ENCODE measurements at regions not wholly inside any gene's neighbourhood (a gene's known extent, or its start where the extent isn't known, plus 50 kb on each side); places are given as distances from the start of the nearest gene placed in this dataset.

DNA sequence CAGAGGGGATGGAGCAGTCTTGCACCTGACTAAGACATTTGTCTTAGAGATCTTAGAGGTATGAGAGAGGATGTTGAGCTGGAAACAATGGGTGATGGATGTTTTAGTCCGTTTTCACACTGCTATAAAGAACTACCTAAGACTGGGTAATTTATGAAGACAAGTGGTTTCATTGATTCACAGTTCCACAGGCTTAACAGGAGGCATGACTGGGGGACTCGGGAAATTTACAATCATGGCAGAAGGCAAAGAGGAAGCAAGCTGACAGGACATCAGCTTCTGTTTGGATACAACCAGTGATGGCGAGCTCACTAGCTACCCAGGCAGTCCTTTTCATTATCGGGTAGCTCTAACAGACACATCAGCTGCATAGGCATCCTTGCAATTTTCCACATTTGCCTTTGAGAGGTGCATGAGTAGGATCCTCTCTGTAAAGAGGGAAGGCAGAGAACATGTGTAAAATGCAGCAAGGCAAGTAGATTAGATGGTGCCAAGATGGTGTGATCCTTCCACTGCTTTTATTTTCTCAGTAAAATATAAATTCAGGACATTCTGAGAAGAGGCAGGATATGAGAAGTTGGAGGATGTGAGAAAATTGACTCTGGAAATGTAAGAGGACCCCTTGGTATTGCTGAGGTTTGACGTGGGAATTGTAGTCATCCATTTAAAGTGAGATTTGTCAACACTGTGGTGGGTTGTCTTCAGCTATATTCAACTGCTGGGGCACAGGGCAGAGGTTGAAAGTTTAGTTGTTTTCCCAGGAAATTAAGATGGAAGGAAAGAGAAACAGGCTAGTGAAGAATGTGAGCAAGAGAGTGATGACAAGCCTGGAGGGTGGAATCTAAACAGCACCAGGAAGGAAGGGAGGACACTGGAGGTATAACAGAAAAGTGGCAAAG is 1140.0 kb upstream of the AUTS2 start:
- no peak for DNase-seq (ENCODE audit: low read depth, low spot score)
- no peak overlapping the region for H3K27ac ChIP-seq

DNA sequence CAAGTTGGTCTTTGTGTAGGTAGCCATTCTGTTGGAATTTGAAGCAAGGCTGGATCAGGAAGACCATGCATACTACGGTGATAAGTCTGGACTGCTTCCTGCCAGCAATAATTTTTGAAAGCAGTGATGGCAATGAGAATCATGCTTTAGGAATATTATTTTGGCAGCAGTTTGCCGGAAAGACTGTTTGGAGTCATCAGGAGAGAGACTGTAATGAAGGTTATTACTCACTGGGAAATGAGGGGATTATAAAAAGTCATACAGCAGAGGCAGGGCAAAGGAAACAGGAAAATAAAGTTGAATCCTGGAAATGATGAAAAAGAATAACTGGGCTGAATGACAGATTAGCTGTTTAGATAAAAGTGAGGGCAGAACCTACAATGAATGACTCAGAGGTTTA is 1136.8 kb upstream of the AUTS2 start:
- DNase-seq (ENCODE audit: low read depth, low spot score): no peak
- H3K27ac ChIP-seq: no peak overlapping the region

DNA sequence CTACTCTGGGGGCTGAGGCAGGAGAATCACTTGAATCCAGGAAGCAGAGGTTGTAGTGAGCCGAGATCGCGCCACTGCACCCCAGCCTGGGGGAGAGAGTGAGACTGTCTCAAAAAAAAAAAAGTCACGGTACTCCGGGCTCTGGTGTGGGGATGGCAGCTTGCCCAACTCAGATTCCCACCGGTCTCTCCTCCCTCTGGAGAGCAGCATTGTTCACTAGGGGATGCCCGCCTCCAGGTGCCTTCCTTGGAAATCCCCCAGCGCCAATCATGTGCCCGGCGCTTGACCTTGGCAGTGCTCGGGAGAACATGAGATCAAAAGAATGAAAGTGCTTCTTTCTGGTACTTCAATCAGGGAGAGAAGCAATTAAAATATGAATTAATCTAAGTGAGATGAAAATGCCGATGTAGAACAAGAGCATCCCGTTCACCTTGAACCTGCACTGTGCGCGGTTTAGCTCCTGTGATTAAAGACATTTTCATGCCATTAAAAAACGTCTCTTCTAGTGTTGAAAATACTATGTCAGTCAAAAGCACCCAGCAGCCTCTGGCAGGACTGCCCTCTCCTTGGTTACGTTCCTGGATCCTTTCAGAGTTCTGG is 1127.3 kb upstream of the AUTS2 start:
- no peak for DNase-seq (ENCODE audit: low read depth, low spot score)

DNA sequence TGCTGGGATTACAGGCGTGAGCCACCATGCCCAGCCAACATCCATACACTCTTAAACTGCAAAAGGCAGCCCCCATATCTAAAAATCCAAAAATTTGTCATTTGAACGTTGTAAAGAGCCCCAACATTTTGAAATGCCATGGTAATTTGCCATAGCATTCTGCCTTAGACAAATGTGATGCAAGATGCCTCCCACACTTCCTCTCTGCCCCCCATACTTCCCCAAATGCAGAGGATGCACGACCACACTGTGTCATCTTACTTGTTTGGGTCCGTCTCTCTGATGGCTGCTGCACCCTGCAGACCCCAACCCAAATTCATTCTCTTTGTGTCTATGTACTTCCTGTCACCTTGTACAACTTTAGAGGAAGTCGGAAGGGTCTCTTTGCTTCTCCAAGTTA is 1125.6 kb upstream of the AUTS2 start:
- no peak for DNase-seq (ENCODE audit: low read depth, low spot score)
- no peak overlapping the region for H3K27ac ChIP-seq

More for the DNA sequence above, 1127.3 kb upstream of the AUTS2 start:
- no peak overlapping the region for H3K27ac ChIP-seq

DNA sequence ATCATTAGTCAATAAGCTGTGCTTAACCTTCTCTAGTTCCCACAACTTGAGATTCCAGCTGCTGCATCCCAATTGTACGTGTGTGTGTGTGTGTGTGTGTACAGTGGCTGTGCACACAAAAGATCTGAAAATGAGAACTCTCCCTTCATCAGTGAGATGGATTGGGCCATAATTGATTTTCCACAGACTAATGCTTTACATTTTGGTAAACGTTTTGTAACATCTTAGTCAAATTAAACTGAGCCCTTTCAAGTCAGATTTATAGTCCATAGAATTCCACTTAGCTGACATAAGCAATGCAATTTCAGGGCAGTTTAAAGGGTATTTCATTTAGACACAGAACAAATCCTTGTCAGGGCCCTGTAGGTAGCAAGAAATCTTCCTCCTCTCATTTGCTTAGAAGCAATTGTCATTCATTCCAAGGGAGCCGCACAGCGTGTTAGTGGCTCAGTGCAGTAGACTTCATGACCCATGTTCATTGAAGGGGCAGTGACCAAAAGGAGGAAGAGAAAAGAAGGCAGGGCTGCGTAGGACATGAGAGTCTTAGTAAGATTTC is 1123.5 kb upstream of the AUTS2 start:
- no peak for DNase-seq (ENCODE audit: low read depth, low spot score)
- no peak overlapping the region for H3K27ac ChIP-seq

DNA sequence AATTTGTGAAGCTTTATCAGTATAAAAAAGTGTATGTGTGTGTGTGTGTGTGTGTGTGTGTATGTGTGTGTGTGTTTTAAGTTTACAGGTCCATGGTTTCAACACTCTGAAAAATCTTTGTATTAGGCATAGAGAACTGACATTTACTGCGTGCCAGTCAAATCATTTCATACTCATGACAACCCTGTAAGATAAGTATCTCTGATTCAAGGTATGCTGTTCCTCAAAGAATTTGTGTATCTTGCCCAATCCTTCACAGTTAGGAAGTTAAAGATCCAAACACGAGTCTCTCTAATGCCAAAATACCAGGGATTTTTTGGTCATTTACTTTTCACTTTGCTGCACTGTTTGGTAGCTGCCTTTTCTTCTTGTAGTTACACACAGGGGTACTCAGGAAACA is 1121.3 kb upstream of the AUTS2 start:
- H3K27ac ChIP-seq: no peak overlapping the region
- no peak for DNase-seq (ENCODE audit: low read depth, low spot score)

DNA sequence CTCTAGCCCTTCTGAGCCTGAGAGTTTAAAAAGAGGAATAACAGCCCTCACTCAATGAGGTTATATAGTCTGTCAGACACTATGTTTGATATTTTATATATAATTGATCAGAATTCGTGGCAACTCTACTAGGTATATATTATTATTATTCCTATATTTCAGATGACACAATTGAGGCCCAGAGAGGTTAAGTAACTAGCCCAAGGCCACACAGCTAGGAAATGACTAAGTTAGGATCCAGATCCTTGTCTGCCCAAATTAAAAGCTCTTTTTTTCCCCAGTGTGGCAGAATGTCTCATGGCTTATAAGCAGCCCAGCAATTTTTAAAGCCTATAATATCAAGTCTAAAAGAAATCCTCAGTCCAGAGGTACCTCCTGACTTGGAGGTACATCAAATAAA is 1119.9 kb upstream of the AUTS2 start:
- DNase-seq (ENCODE audit: low read depth, low spot score): no peak
- H3K27ac ChIP-seq: no peak overlapping the region

DNA sequence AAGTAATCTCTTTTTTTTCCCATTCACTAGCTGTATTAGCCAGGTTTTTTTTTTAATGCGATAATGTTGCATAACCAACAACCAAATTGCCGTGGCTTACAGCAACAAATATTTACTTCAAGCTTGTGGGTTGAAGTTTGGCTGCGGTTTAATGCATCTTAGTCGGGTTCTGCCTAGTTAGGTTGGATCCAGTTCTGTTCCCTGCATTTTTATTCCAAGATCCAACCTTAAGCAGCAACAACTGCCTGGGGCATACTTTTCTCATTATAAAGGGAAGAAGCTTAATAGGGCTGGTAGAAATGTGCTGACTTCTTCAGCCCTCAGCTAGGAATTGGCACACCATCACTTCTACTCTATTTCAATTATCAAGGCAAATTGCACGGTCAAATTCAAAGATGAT is 1115.5 kb upstream of the AUTS2 start:
- no peak for DNase-seq (ENCODE audit: low read depth, low spot score)

DNA sequence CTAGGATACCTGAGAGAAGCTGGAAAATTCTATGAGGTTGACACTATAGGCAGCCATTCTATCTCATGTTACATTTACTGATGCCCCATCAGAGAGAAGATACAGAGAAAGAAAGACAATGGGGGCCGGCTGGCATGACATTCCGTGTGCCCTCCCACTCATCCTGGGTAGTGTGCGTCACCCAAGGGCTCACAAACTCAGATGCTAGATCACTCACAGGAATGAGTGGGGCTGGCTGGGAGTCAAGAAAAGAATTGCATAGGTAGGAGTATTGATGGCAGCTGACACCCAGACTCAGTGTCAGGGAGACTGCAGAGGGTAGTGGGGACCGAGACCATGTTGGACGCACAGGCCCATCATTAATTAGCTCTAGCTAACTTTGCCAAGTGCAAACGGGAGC is 1113.5 kb upstream of the AUTS2 start:
- H3K27ac ChIP-seq: no peak overlapping the region
- DNase-seq (ENCODE audit: low read depth, low spot score): no peak

More for the DNA sequence above, 1115.5 kb upstream of the AUTS2 start:
- H3K27ac ChIP-seq: no peak overlapping the region

DNA sequence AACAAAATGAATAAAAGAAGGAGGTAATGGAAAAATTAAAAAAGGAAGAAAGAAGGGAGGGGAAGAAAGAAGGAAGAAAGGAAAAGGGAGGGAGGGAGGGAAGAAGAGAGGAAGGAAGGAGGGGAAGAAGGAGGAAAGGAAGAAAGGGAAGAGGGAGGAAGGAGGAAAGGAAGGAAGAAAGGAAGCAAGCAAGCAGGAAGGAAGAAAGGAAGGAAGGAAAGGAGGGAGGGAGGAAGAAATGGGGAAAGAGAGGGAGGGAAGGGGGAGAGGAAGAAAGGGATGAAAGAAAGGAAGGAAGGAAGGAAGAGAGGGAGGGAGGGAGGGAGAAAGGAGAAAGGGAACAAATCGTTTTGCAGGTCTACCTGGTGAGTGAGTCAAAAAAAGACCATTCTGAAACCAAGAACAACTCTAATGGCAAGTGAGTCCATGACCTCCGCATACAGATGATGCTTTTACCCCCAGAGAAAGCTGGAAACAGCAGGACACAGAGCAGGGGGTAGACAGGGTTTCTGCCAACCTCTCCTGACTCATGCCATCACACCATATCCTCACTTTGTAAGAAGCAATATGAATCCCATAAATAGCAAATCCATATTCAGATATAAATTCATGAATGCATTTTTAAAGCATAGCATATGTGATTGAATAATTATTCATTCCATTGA is 1112.9 kb upstream of the AUTS2 start:
- no peak overlapping the region for H3K27ac ChIP-seq
- no peak for DNase-seq (ENCODE audit: low read depth, low spot score)

DNA sequence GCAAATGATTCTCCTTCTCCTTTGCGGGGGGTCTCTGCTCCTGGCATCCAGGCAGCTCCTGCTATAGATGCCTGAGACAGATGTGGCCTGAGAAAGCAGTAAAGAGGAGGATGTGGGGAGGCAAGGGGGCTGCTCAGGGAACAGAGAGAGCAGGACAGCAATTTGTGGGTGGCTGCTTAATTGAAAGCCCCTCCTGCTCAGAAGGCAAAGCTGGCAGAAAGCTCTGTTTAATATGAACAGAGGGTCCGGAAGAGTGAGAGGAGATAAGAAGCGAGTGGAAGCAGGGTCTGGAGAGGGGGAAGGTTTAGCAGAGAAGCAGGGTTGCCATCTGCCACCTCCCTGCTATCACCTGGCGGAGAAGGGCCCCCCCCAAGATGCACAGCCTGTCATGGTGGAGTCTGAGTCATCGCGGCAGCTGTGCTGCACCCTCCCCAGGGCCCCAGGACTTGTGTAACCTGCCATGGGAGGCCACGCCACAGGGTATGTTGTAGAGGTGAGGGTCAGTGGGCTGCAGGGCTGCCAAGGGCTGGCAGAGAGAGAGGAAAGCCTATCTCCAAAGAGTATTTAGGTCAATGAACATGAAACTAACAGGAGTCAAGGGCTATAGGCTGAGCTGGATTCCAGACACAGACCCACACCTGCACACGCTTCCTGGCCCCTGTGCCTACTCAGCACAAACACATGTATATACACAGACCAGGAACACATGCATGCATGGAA is 1109.8 kb upstream of the AUTS2 start:
- H3K27ac ChIP-seq: no peak overlapping the region
- no peak for DNase-seq (ENCODE audit: low read depth, low spot score)

DNA sequence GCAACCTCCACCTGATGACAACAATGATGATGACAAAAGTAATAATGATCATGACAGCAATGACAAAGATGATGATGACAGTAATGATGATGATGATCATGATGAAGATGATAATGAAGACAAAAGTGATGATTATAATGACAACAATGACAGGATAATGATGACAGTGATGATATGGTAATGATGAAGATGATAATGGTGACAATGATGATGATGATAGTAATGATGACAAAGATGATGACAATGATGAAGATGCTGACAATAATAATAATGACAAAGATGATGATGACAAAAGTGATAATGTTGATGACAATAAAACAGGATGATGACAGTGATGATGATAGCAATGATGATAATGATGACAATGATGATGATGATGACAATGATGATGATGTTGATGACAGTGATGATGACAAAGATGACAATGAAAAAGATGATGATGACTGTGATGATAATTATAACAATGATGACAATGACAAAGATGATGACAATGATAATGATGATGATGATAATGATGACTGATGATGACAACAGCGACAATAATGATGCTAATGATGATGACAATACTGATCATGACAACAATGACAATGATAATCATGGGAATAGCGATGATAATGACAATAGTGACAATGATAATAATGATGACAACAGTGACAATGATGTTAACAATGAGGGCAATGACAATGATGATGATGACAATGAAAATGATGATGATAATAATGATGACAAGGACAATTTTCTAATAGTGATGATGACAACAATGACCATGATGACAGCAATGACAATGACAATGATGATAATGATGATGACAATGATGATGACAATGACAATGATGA is 1106.5 kb upstream of the AUTS2 start:
- DNase-seq (ENCODE audit: low read depth, low spot score): no peak
- H3K27ac ChIP-seq: no peak overlapping the region

DNA sequence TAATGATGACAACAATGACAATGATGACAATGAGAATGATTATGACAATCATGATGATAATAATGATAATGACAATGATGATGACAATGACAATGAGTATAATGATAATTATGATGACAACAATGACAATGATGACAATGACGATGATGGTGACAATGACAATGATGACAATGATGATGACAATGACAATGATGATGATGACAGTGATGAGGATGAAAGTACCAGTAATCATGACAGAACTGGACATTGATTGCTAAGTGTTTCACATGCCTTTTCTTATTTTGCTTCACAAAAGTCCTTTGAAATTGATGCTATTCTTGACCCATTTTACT is 1106.0 kb upstream of the AUTS2 start:
- no peak for DNase-seq (ENCODE audit: low read depth, low spot score)
- H3K27ac ChIP-seq: no peak overlapping the region

DNA sequence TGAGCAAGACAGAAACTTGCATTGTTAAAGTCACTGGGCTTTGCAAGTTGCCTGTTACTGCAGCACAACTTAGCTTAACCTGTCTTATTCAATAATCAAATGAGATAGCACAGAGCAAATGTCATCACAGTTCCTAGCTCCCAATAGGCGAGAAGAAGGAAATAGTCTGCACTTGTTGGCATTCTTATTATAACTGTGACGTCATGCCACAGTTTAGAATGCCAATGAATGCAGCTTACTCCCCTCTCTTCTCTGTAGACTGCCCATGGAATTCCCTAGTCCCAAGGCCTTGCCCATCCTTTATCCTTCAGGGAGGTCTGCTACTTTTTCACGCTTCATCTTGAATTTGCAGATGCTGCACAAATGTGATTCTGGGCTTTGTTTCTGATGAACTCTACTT is 1094.9 kb upstream of the AUTS2 start:
- DNase-seq (ENCODE audit: low read depth, low spot score): no peak
- no peak overlapping the region for H3K27ac ChIP-seq

DNA sequence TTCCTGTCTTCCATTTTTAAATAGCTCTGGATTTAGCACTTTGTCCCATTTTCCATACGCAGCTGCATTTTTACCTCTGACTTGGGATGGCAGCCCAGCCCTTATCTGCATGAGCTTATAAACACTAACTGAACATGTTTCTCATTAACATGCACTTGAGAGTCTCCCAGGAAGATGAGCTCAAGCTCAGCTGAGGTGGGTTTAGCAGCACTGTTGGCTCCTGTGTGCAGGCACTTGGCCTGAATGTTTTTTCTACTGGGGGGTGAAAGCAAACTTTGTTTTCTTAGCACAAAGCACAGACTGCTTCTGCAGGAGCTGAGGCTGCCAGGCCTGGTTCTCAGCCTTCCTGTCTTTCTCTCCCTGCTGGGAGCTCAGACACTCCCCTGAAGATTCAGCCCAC is 1093.6 kb upstream of the AUTS2 start:
- no peak for DNase-seq (ENCODE audit: low read depth, low spot score)

DNA sequence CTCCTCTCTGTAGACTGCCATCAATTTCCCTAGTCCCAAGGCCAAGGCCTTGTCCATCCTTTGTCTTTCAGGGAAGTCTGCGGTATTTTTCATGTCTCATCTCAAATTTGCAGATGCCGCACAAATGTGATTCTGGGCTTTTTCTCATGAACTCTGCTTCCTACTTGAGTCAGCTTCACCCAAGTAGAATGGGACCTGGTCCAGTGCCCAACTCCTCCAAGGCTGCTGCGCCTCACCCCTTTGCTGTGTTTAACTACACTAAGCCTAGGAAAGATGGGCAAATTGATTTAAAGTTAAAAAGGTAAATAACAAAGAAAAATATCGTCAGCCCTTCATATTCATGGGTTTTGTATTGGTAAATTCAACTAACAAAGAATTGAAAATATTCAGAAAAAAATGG is 1092.6 kb upstream of the AUTS2 start:
- H3K27ac ChIP-seq: no peak overlapping the region
- no peak for DNase-seq (ENCODE audit: low read depth, low spot score)

More for the DNA sequence above, 1093.6 kb upstream of the AUTS2 start:
- no peak overlapping the region for H3K27ac ChIP-seq

DNA sequence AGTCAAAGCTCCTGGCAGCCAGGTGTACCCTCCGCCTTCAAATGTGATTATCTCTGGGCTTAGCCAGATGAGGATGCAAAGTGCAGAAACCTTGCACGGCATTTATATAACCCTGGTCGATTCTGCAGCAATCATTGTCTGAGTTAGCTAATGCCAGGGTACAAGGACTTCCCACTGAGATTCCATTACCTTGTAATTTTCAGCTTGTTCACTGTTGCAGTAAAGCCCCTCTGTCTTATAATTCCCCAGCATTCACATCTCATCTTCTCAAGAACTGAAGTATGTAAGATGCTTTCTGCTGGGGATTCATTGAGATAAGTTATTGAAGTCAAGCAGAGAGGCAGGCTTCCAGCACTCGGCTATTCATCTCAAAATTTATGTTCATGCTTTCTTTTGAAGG is 1090.6 kb upstream of the AUTS2 start:
- no peak for DNase-seq (ENCODE audit: low read depth, low spot score)
- H3K27ac ChIP-seq: no peak overlapping the region

DNA sequence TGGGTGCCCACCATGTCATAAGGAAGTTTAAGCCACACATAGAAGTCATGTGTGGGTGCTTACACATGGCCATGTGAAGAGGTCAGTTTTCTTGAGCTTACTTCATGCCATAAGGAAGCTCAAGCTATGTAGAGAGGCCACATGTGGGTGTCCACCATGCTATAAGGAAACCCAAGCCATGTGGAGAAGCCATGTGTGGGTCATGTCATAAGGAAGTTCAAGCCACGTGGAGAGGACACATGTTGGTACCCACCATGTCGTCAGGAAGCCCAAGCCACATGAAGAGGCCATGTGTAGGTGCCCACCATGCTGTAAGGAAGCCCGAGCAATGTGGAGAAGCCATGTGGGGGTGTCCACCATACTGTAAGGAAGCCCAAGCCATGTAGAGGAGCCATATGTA is 1089.2 kb upstream of the AUTS2 start:
- no peak for DNase-seq (ENCODE audit: low read depth, low spot score)

DNA sequence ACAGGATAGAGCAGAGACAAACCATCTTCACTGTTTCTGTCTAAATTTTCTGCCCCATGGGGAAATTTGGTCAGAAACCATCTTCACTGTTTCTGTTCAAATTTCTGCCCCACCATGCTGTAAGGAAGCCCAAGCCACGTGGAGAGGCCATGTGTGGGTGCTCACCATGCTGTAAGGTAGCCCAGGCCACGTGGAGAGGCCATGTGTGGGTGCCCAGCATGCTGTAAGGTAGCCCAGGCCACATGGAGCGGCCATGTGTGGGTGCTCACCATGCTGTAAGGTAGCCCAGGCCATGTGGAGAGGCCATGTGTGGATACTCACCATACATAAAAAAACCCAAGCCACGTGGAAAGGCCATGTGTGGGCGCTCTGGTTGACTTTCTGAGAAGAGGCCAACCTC is 1088.7 kb upstream of the AUTS2 start:
- no peak for DNase-seq (ENCODE audit: low read depth, low spot score)
- no peak overlapping the region for H3K27ac ChIP-seq

More for the DNA sequence above, 1089.2 kb upstream of the AUTS2 start:
- H3K27ac ChIP-seq: no peak overlapping the region

DNA sequence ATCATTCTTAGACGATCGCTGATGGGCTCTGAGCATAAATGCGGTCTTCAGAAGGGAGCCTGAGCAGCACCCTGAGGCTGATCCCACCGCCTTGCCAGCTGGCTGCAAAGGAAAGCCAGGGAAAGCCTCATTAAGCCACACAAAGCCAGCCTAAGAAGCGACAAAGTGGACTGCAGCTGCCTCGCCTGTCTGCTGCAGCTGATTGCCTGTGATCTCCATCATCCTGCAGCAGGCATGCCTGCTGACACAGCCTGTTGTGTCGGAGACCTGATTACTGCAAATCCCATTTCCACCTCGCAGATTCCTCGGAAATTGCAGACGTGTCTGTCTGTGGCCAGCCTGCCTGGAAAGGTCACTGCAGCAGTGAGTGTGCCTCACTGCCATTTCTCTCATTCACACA is 1087.0 kb upstream of the AUTS2 start:
- H3K27ac ChIP-seq: no peak overlapping the region
- no peak for DNase-seq (ENCODE audit: low read depth, low spot score)

Data from epithelial cell of prostate (primary cell).